ENCODE measurements at regions not wholly inside any gene's neighbourhood (a gene's known extent, or its start where the extent isn't known, plus 50 kb on each side); places are given as distances from the start of the nearest gene placed in this dataset.

DNA sequence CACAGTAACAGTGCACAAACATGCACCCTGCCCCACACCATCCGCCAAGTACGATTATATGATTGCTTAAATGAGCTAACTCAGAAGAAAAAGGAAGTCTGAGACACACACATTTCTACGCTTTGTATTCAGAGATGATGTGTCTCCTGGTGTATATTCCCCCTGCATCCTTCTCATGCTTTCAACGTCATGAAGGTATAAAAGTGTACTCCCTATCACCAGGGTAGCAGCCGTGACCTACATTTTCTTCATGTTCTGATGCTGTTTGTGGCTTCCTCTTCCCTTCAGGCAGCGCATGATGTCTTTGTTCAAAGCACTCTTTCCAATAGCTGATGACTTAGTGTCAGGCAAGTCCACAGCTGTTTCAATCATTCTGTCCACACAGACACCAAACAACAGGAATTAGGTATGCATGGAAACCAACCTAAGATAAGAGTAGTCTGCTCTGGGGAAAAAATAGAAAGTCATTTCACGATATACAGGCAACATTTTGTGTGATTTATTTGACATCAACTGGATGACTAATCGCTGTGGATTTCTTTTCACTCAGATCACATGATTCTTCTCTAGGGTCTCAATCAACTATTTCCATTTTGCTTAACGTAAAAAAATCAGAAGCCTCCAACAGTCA lies 269.4 kb upstream of the PTGER4 start:
- TF ChIP-seq, protein P1, sequence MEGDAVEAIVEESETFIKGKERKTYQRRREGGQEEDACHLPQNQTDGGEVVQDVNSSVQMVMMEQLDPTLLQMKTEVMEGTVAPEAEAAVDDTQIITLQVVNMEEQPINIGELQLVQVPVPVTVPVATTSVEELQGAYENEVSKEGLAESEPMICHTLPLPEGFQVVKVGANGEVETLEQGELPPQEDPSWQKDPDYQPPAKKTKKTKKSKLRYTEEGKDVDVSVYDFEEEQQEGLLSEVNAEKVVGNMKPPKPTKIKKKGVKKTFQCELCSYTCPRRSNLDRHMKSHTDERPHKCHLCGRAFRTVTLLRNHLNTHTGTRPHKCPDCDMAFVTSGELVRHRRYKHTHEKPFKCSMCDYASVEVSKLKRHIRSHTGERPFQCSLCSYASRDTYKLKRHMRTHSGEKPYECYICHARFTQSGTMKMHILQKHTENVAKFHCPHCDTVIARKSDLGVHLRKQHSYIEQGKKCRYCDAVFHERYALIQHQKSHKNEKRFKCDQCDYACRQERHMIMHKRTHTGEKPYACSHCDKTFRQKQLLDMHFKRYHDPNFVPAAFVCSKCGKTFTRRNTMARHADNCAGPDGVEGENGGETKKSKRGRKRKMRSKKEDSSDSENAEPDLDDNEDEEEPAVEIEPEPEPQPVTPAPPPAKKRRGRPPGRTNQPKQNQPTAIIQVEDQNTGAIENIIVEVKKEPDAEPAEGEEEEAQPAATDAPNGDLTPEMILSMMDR (IDR thresholded peaks at IDR 0.05; ENCODE audit: insufficient read depth, low read length, severe bottlenecking) = no peak
- H3K36me3 ChIP-seq (ENCODE audit: control insufficient read depth, insufficient read depth, low read length) = no peaks in the 10 kb centered on the region
- no peaks in the 10 kb centered on the region for H3K27me3 ChIP-seq (ENCODE audit: control insufficient read depth, insufficient read depth, low read length)
- FAIRE-seq (no peak), DNase-seq (ENCODE audit: low read depth) (peak; percentile 83)
- H3K4me3 ChIP-seq (ENCODE audit: low read depth, low read length) = no peak overlapping the region

DNA sequence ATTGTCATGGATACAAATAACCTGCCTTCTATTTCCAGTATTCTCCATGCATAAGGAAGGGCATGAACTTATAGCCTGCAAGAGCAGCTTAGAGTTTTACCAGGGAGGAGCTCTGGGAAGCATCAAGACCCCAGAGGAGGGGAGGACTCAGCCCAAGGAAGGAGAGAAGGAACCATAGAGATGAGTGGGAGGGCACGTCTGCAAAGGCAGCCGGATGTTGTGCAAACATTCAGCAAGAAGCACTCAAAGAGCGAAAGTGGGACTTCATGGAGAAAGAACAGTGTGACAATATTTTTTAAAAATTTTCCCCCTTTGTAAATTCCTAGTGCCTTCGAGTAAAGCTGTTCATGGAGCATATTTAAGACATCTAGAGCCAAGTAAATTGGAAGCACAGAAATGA lies 270.1 kb upstream of the PTGER4 start:
- Histone ChIP-seq H3K27me3 (ENCODE audit: control insufficient read depth, insufficient read depth, low read length) (no peaks in the 10 kb centered on the region), H3K36me3 (ENCODE audit: control insufficient read depth, insufficient read depth, low read length) (no peaks in the 10 kb centered on the region), H3K4me3 (ENCODE audit: low read depth, low read length) (no peak overlapping the region)
- DNase-seq (ENCODE audit: low read depth) (no peak), FAIRE-seq (no peak)
- TF ChIP-seq, protein P1 (IDR thresholded peaks at IDR 0.05; ENCODE audit: insufficient read depth, low read length, severe bottlenecking) = no peak

DNA sequence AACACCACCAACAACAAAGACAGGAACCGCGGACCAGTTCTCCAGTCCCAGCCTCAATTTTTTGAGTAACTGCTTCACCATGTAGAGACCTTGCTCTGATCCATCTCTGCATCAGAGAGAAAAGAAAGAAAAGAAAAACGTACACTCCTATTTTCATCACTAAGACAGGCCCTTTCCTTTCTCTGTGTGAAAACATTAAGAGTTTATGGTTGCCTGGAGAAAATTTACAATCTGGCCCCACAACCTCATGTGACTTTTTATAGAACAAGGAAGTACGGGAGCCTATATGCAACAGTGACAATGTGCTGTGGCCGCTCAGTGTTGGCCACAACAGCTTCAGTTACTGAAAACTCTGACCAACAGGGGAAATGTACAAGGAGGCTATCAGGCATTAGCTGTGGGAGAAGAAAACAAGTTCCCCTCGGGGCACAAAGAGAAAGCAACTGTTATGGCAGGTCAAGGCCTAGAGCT lies 272.9 kb upstream of the PTGER4 start:
- TF ChIP-seq, protein P1 (IDR thresholded peaks at IDR 0.05; ENCODE audit: insufficient read depth, low read length, severe bottlenecking) = no peak
- no peaks in the 10 kb centered on the region for H3K36me3 ChIP-seq (ENCODE audit: control insufficient read depth, insufficient read depth, low read length)
- FAIRE-seq (no peak), DNase-seq (ENCODE audit: low read depth) (no peak)
- no peaks in the 10 kb centered on the region for H3K27me3 ChIP-seq (ENCODE audit: control insufficient read depth, insufficient read depth, low read length)
- H3K4me3 ChIP-seq (ENCODE audit: low read depth, low read length) = no peak overlapping the region

DNA sequence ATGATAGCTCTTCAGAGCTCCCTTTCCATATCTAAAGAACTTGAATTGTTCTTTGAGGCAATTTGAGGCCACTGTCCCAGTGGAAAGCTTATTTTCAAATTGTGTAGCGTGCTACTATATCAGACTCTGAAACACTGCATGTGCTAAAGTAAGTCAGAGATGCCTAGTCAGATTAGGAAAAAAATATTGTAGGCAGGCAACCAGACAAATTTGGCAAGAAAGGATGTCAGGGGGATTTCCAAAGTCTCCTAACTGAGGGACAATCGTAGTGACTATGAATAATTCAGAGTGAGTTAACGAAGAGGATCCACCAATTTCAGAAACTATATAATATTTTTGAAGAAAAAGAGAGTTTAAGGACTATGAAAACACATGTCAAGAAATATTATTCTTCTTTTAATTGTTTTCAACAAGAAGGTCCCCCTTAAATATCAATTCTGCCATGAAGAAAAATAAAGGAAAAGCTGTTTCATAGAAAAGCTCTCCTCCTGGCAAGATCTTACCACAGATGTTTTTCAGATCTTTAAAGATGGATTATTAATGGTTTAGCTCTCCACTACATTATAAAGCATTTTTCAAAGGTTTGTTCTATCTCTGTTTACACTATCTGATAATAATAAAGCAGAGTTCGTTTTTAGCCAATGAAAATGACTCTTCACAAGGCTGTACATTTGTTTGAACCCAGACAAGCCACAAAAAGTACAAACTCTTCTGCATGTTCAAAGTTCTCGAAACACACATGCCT lies 273.5 kb upstream of the PTGER4 start:
- no peak for DNase-seq (ENCODE audit: low read depth)
- FAIRE-seq = no peak

DNA sequence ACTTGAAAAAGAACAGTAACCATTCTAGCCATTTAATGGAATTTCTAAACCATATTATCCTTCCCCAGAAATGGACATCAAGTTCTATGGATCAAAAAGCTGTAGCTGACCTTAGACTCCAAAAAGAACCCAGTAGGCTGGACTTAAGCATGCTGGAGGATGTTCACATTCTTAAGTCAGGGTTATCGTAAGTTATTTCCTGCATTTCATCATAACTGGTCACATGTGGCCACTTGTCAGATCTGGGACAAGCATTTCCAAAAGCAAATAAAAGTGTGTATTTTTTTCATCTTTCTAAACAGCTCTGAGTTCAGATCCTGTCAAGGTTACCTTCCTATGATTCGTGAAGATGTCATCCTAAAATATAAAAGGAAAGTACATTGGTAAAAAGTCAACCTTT lies 274.5 kb upstream of the PTGER4 start:
- no peaks in the 10 kb centered on the region for H3K36me3 ChIP-seq (ENCODE audit: control insufficient read depth, insufficient read depth, low read length)
- H3K4me3 ChIP-seq (ENCODE audit: low read depth, low read length) = no peak overlapping the region
- peak; percentile 82 for DNase-seq (ENCODE audit: low read depth)
- no peak for FAIRE-seq
- no peaks in the 10 kb centered on the region for H3K27me3 ChIP-seq (ENCODE audit: control insufficient read depth, insufficient read depth, low read length)
- TF ChIP-seq, protein P1 (IDR thresholded peaks at IDR 0.05; ENCODE audit: insufficient read depth, low read length, severe bottlenecking) = no peak

More for the DNA sequence above, 273.5 kb upstream of the PTGER4 start:
- Histone ChIP-seq H3K27me3 (ENCODE audit: control insufficient read depth, insufficient read depth, low read length) (no peaks in the 10 kb centered on the region), H3K4me3 (ENCODE audit: low read depth, low read length) (no peak overlapping the region), H3K36me3 (ENCODE audit: control insufficient read depth, insufficient read depth, low read length) (no peaks in the 10 kb centered on the region)
- TF ChIP-seq, protein P1 (IDR thresholded peaks at IDR 0.05; ENCODE audit: insufficient read depth, low read length, severe bottlenecking) = no peak

All from bronchial epithelial cell (primary cell).